GM12892 (cell line): ENCODE measurements at regions not wholly inside any gene's neighbourhood (a gene's known extent, or its start where the extent isn't known, plus 50 kb on each side); places are given as distances from the start of the nearest gene placed in this dataset.

Source experiments
- POLR2A ChIP-seq: IDR thresholded peaks from 2 replicates; pipeline ENCODE4 v1.6.1; 2011; ENCODE audit warnings: low read depth, low read length, control low read depth
- POLR2AphosphoS5 ChIP-seq: IDR thresholded peaks from 2 replicates; pipeline ENCODE4 v1.6.1; 2011; ENCODE audit warnings: low read depth, low read length, control low read depth
- TAF1 ChIP-seq: IDR thresholded peaks from 2 replicates; pipeline ENCODE4 v1.6.1; 2011; ENCODE audit warnings: low read depth, mild to moderate bottlenecking, control low read depth, low read length, borderline replicate concordance

DNA sequence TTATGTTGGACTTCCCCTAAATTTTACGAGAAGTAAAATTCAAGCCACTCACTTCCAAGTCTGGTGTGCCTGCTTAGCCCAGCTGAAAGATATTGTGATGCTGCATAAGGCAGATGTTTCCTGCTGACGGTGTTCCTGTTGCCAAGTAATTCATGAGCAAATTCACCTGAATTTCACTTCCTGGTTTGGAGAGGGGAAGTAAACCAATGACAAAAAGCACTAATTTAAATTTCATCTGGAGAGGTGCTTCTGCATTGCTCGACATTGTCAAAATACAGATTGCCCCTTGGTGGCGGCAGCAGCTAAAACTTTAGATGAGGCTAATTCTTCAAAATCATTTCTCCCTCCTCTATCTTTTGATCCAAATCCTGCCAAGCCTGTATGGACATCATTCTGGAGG is 281.1 kb downstream of the AACS start:
- no peak for TF ChIP-seq POLR2AphosphoS5
- no peak for TF ChIP-seq TAF1
- TF ChIP-seq POLR2A, result no peak
